ENCODE measurements at regions not wholly inside any gene's neighbourhood (a gene's known extent, or its start where the extent isn't known, plus 50 kb on each side); places are given as distances from the start of the nearest gene placed in this dataset.

DNA sequence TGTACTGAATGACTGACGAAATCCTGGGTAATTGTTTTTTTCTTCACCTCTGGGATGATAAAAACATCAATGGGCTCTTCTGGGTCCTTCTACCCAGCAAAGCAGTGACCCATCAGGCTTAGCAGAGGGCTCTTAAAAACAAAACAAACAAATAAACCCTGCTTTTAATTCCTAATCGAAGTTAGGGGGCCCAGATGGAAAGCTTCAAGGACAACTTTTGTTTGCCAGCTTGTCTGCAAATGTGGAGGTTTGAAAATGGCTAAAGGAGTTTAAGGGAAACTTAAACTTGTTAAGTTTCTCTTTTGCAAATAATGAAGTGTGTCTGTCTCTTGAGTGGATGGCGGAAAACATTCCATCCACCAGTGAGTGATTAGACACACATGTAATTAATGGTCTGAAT, 327.2 kb downstream of the SATB2 start:
- DNase-seq (ENCODE audit: low spot score) = no peak
- no peaks in the 10 kb centered on the region for H3K4me1 ChIP-seq

DNA sequence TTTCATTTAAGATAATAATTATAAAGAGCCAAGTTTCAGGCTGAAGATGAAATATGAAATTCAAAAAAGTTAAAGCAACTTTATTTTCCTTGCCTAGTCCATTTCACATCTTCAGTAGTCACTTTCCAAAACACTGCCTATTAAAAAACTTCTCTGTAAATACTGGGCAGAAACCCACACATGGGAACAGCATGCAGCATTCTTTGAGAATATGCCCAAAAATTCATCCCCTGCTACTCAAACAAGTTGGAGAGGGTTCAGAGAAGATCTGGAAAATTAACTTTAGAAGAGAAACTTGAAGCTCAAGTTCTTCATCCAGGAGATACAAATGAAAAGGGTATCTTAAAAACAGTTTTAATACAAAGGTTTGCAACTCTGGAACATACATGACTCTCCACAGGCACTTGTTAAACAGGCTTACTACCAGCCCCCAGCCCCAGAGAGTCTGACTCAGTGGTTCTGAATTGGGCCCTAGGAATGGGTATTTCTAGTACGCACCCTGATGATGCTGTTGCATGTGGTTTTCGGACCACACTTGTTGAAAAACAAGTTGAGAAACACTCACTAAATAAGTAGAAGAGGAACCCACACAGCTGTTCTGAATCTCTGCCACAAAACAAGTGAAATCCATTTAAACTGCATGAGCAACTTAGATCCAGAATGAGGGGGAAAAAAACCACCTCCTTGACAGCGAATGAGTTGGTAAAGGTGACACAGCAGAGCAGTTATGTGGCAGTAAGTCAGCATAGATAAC, 329.1 kb downstream of the SATB2 start:
- no peak overlapping the region for H3K4me3 ChIP-seq

More for the DNA sequence above, 327.2 kb downstream of the SATB2 start:
- Histone ChIP-seq H3K4me3 (no peak overlapping the region), H3K9me3 (no peaks in the 10 kb centered on the region), H3K27ac (no peak overlapping the region), H3K36me3 (no peaks in the 10 kb centered on the region), H3K27me3 (no peaks in the 10 kb centered on the region)
- TF ChIP-seq, protein P1, sequence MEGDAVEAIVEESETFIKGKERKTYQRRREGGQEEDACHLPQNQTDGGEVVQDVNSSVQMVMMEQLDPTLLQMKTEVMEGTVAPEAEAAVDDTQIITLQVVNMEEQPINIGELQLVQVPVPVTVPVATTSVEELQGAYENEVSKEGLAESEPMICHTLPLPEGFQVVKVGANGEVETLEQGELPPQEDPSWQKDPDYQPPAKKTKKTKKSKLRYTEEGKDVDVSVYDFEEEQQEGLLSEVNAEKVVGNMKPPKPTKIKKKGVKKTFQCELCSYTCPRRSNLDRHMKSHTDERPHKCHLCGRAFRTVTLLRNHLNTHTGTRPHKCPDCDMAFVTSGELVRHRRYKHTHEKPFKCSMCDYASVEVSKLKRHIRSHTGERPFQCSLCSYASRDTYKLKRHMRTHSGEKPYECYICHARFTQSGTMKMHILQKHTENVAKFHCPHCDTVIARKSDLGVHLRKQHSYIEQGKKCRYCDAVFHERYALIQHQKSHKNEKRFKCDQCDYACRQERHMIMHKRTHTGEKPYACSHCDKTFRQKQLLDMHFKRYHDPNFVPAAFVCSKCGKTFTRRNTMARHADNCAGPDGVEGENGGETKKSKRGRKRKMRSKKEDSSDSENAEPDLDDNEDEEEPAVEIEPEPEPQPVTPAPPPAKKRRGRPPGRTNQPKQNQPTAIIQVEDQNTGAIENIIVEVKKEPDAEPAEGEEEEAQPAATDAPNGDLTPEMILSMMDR (IDR thresholded peaks at IDR 0.05) = no peak

GRCh38 chr2:199119796-199120195, 337.9 kb downstream of the SATB2 start:
- Histone ChIP-seq H3K36me3 (no peaks in the 10 kb centered on the region), H3K9me3 (no peaks in the 10 kb centered on the region), H3K4me1 (no peaks in the 10 kb centered on the region), H3K4me3 (no peak overlapping the region), H3K27me3 (no peaks in the 10 kb centered on the region), H3K27ac (no peak overlapping the region)
- no peak for DNase-seq (ENCODE audit: low spot score)
- TF ChIP-seq, protein P1 (IDR thresholded peaks at IDR 0.05) = no peak

More for the DNA sequence above, 329.1 kb downstream of the SATB2 start:
- H3K36me3 ChIP-seq = no peaks in the 10 kb centered on the region
- no peak for DNase-seq (ENCODE audit: low spot score)
- H3K4me1 ChIP-seq = no peaks in the 10 kb centered on the region
- H3K27ac ChIP-seq = no peak overlapping the region
- TF ChIP-seq, protein P1 (IDR thresholded peaks at IDR 0.05) = no peak
- H3K27me3 ChIP-seq = no peaks in the 10 kb centered on the region
- no peaks in the 10 kb centered on the region for H3K9me3 ChIP-seq

GRCh38 chr2:199118673-199119112, 339.0 kb downstream of the SATB2 start:
- DNase-seq (ENCODE audit: low spot score) = no peak
- no peak overlapping the region for H3K4me3 ChIP-seq
- H3K27me3 ChIP-seq = no peaks in the 10 kb centered on the region
- H3K4me1 ChIP-seq = no peaks in the 10 kb centered on the region
- no peaks in the 10 kb centered on the region for H3K9me3 ChIP-seq
- H3K27ac ChIP-seq = no peak overlapping the region
- no peaks in the 10 kb centered on the region for H3K36me3 ChIP-seq
- TF ChIP-seq, protein P1 (IDR thresholded peaks at IDR 0.05) = no peak

DNA sequence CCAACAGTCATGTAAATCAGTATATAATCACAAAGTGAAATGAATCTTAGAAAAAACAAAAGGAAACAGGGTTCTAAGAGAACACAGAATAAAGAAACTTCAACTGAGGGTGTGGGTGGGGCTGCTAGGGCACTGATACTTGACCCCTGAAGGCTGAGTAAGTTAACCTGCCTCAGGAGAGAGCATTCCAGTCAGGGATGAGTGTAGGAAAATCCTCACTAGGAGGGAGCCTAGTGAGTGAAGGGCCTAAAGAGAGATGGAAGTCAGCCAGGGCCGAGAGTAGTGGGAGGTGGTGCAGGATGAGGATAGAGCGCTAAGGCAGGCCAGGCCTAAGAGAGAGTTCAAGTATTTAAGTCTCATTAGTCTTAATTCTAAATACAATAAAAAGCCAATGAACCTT, 342.6 kb downstream of the SATB2 start:
- no peak for DNase-seq (ENCODE audit: low spot score)
- Histone ChIP-seq H3K9me3 (no peaks in the 10 kb centered on the region), H3K36me3 (no peaks in the 10 kb centered on the region), H3K27me3 (no peaks in the 10 kb centered on the region), H3K4me3 (no peak overlapping the region), H3K27ac (no peak overlapping the region), H3K4me1 (no peaks in the 10 kb centered on the region)
- TF ChIP-seq, protein P1 (IDR thresholded peaks at IDR 0.05) = no peak

DNA sequence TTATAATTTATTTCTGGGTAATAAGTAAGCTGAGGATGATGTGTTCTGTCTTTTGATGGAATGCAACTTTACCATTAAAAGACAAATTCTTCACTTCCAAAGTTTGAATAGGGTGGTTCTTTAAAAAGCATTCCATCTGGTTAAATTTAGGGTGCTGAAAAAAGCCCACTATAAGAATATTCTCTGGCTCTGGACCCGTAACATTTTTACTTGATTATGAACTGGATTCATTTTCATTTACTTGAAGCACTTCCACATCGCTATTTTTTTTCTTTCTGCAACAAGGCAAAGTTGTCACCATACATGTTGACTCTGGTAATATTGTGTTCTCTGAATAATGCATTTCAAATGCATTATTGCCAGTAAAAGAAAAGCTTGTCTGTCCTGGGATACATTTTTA, 344.6 kb downstream of the SATB2 start:
- Histone ChIP-seq H3K9me3 (no peaks in the 10 kb centered on the region), H3K4me3 (no peak overlapping the region), H3K36me3 (no peaks in the 10 kb centered on the region), H3K27ac (no peak overlapping the region), H3K27me3 (no peaks in the 10 kb centered on the region), H3K4me1 (no peaks in the 10 kb centered on the region)
- no peak for DNase-seq (ENCODE audit: low spot score)
- TF ChIP-seq, protein P1 (IDR thresholded peaks at IDR 0.05) = no peak

Data from right atrium auricular region (tissue), 2 donors.